ENCODE measurements at regions not wholly inside any gene's neighbourhood (a gene's known extent, or its start where the extent isn't known, plus 50 kb on each side); places are given as distances from the start of the nearest gene placed in this dataset.
"Not testable (repeated sequence)": the region's sequence is repeated elsewhere in the genome, so short reads cannot be mapped to it uniquely, and the experiment has no call there.

DNA sequence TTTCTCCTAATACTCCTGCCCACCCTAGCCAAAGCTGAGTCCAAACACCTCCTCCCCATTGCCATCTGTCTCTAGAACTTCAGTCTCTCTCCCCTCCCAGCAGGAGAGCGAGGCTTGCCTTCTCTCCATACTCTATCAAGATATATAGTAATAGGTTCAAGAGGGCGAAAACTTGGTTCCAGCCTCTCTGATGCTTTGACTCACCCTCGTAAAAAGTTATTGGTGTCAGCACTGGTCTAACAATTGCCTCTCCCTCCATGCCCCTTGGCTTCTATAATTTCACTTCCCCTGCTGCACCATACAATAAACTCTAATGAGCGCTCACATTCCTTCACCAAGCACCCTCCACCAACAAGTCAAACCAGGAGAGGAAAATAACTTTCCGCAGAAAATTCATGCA lies 797.3 kb downstream of the BCL11A start:
- DNase-seq = no peak

DNA sequence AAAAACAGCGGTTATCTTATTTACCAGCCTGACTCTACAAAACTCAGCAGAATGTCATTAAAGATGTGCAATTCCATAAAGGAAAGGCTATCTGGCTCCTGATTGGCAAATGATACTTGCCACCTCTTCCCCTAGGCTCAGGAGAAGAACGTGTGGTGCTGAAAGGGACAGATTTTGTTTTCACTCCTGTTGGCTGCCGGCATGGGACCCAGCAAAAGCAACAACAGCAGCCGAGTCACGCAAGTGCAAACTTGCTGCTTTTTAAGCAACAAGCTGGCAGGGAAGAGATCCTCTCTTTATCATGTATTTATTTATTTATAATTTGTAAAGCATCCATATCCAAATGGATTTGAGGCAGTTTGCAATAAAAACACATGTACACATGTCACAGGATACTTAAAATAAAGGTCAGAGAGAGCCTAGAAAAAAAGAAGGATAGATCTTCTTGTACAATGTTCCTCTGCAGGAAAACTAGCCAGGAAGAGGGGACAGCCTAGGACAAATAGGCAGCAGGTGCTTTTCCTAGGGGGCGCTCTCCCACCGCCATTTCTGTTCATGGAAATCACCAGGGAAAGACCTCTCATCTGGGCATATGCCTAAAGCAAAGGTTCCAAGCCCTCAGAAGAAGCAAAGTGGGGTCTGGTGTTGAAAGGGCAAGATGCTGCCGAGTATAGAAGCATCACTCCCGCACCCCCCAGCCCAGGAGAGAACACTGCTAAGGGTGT lies 799.3 kb downstream of the BCL11A start:
- DNase-seq = no peak

DNA sequence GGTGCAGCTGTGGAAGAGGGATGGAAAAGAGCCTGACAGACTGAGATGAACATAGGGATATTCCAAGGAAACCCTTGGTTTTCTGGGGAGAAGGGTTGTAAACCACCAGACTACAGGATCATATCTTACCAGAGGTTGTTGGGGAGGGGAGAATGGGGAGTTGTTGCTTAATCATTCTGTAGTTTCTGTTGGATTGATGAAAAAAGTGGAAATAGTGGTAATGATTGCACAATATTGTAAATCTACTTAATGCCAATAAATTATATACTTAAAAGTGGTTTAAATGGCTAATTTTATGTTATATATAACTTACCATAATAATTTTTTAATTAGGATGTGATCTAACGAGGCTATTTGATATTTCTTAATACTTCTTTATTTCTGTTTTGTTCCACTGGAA lies 800.9 kb downstream of the BCL11A start:
- DNase-seq = no peak

DNA sequence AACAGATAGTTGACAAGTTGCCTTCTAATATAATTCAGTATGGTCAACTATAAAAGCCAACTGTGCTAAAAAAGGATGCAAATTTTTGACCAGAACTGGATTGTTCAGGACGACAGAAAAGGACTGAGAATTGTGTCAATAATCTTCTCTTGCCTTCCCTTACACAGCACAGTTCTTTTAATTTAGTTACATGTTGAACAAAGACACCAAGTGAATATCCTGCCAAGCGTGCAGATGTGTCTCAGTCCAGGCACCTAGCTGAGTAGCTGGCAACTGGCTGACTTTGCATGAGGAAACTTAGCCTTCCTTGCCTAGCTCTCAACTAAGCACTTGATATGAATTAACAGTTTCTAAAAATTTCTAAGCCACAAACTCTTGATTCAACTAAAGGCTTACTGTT lies 801.4 kb downstream of the BCL11A start:
- DNase-seq = no peak

DNA sequence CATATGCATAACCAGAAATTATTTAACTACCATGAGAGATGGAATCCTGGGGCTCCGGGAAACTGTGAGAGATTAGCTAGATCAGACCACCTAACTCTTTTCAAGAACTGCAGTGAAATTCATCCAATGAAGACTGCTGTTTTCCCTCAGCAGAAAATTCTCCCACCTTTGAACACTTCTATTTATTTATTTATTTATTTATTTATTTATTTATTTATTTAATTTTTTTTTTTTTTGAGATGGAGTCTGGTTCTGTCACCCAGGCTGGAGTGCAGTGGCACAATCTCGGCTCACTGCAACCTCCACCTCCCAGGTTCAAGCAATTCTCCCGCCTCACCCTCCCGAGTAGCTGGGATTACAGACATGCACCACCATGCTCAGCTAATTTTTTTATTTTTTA lies 802.2 kb downstream of the BCL11A start:
- DNase-seq = not testable (repeated sequence)

DNA sequence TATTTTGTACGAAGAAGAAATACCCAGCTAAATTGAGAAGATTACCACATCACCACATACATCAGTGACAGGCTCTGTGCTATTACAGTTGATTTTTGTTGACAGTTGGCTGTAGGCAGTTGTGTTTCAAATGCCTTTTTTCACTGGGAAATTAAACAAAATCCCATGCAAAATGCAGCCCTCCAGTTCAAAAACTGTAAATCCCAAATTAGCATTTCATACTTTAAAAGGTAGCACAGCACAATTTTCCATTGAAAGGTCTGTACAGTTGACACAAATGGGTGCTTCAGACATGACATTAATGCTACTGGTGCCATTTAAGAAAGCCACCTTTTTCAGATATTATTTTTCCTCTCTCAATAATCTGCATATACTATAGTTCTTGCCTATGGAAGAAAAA lies 807.2 kb downstream of the BCL11A start:
- no peak for DNase-seq

DNA sequence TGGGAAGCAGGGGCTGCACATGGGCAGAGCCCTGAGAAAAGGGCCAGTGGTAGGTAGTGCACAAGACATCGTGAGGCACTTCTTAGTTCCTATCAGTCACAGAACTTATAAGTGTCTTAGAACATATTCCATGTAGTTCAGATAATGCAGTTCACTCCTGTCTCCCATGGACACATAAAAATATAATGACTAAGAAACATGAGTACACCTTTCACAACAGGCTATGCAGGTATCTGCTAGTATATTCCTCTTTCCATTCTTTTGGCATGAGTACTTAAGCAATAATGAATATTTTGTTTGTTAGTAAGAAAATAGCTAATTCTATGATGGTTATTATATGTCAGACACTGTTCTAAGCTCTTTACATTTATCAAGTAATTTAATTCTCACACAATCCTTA lies 808.4 kb downstream of the BCL11A start:
- no peak for DNase-seq

DNA sequence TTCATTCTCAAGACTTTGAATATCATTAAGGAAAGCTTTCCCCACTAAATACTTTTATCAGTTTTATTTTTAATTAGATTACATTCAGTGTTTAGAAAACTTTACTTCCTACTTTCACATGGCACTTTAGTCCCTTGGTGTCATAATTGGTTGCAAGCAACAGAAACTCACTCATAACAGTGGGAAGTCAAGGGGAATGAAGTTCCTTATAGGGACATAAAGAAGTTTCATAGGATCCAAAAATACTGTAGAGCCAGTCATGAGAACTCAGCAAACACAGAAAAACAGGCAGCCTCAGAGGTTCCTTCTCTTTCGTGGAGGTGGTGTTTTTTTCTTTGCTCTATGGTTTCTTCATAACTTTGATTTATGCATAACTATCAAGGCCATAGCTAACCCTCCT lies 809.0 kb downstream of the BCL11A start:
- DNase-seq = no peak

DNA sequence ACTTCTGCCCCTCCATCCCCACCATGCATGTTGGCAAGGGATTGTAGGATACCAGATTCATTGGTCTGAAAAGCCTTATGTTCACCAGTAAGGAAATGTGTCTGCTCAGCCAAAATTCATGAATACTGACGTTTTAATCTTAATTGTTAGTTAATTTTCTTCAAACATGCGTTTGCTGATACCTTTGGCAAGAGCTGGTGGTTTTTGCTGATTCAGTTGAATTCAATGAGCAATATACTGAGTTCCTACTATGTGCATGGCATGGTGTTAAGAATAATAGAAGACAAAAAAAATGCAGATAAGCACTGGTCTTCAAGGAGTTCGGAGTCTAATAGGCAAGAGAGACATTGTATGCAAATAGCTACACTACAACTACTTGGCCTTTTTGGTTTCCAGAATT lies 811.6 kb downstream of the BCL11A start:
- DNase-seq = no peak

DNA sequence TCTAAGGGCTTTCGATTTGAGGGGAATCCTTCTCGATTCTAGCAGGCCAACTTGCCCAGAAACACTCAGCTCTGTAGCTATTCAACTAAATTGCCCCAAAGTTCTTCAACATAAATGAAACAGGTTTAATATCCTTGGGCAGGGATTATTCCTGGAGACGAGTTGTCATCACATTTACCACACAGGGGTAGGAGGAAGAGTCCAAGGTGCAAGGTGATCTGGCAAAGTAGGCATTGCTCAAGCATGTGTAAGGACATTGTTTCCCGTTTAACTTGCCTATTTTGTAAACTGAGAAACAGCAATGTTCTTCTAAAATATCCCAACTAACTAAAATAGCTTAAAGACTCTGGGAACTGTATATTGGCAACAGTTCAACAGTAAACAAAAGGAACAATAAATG lies 814.3 kb downstream of the BCL11A start:
- DNase-seq = no peak

DNA sequence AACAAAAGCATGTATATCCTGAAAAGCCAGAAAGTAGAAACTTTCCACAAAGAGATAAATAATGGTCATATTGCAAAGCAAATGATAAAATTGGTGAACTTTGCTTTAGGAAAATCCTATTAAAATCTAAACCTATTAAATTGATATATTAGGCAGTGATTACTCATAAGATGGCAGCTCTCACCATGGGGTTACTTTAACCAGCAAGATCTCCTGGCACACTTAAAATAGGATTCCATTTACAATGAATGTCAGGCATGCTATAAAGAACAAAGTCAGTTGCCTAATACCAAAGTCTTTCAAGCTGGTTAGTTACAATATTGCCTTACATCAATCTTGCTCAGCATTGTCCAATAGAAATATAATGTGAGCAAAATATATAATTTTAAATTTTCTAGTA lies 816.2 kb downstream of the BCL11A start:
- DNase-seq = no peak

DNA sequence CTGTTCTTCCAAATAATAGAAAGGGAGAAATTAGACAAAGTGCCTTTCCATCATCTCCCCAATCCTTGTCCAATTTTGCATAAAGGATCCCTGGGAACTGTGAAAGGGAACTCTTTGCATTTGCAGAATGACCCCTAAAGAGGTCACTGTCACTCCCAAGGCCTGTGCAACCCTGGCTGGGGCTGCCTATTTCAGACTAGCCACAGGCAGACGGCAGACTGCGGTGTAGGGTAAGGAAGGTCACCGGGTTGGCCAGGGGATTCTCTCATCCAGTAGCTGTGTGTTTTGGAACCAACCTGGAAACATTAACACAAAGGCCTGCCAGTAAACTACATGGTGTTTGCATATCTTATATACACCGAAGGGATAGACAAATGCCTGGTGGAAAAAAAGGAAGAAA lies 818.7 kb downstream of the BCL11A start:
- DNase-seq = no peak

DNA sequence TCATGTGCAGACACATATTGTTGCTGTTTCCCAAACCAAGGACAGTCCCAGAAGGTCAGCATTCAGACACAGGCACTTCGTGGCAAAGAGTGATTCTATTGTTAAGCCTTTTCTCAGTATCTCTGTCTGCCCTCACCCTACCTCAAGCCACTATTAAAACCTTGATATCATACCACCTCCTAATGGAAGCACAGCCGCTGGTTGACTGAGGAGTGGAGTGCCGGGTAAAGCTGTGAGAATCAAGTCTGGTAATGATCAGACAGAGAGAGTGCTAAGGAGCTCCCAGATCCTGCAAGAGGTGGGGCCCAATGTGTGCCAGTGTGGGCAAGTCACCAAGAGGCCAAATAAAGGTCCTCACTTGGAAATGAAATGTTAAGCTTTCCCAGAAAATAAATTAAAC lies 819.5 kb downstream of the BCL11A start:
- DNase-seq = no peak

DNA sequence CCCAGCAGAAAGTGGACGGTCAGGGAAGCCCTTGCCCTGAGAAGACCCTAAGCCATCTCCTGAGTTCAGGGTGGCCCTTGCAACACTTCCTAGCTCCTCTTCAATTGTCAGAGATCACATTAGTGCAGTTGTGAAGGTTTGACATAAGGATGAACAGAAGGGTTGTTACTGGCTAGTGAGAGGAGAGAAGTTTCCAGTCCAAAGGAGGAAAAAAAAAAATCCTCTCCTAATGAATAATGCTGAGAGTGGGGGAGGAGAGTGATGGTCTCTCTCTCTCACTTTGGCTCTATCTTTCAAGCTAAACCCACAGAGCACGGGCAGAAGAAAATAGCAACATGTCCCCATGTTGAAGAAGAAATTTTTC lies 819.9 kb downstream of the BCL11A start:
- DNase-seq = no peak

DNA sequence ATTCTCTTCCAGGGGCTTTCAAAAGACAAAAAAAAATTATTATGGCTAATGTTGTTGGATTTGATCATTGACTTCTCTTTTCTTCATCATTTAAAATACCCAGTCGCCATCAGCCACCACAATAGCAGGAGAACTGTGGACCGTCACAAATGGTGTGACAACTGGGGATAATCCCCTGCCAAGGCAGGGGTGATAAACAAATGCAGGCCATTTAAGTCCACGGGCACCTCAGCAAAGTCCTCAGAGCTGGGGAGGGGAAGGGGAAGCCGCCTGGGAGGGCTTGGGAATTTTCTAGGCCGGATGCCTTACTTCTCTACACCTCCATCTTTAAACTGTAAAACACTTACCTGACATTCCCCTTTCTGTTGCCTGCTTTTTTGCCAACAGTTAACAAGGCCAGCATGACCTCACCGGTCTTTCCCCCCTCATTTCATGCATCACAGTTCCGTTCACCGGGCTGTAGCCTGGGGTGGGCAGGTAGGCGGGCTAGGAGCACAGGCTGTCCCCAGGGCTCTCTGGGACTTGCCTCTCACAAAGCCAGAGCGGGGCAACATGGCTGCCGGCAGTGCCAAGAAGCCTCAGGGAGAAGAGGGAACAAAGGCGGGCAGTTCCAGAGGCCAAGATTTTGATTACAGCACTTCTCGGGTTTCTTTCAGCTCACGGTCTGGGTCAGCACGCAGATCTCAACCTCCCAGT lies 820.4 kb downstream of the BCL11A start:
- no peak for DNase-seq

DNA sequence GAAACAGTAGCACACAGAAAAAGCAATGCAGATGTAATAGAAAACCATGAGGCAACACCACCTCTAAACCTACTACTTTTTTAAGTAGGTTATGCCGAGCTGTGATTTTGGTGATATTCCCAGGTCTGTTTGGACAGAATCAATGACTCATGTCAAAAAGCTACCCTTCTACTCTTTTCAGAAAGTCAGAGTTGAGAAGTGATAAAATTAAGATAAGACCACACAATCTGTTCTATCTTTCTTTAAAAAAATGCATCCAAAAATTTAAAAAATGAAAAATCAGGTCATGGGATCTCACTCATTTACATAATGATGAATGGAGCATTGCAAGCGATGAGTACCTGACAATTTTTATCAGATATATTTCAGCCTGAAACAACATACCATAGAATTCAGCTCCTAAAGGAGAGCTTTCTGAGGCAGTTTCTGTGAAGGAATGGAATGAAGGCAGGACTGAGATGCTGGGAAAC lies 826.3 kb downstream of the BCL11A start:
- no peak for DNase-seq

DNA sequence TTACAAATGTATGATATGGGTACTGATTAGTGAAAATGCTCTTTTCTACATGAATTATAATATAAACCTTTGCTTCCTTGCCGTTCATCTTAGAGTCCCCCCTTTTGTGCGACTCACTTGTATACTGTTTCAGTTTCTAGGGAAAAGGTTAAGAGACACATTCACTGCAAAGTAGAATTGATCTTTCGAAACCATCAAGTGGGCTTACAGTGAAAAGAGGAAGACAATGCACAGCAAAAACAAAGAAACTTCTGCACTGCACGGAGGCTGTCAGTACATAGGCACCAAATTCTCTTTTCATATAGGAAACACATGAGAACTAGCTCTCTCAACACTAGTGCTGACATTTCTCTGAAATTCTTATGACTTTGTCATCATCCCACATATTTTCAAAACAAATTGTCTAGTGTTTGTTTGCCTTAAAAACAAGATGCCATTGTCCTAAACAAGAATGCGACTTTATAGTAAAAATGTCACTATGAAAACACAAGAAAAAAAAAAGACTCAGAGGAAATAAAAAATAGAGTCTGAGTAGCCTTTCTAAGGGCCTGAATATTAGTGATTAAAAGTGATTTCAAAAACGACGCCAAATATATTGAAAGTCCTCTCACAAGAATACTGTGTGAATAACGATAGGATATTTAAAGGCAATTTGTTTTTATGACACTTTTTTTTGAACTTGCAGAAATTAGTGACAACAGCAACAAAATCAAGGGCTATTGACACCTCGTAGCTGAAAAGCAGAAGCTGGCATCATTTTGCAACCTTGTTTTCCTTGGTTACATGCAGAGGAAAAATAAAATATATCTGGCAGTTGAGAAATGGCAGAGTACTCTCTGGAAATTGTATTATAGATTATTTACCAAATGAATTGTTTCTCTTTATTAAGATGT lies 827.0 kb downstream of the BCL11A start:
- no peak for DNase-seq

DNA sequence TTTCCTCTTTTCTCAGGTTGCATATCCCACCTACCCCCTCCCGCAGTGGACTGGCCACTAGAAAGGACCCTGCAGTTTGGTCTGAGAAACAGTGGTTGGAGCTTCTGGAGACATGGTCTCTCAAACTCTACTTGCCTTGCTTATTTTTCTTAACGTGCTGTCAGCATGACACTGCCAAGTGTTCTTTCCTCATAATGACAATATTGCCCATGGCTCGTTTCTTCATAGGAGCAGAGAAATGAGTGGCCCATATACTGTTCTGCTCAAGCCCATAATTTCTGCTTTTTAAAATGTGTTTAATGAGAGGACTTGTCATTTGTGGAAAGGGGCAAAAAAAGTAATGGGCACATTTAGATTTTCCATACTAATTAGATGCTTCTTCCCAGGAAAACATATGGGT lies 828.7 kb downstream of the BCL11A start:
- no peak for DNase-seq

DNA sequence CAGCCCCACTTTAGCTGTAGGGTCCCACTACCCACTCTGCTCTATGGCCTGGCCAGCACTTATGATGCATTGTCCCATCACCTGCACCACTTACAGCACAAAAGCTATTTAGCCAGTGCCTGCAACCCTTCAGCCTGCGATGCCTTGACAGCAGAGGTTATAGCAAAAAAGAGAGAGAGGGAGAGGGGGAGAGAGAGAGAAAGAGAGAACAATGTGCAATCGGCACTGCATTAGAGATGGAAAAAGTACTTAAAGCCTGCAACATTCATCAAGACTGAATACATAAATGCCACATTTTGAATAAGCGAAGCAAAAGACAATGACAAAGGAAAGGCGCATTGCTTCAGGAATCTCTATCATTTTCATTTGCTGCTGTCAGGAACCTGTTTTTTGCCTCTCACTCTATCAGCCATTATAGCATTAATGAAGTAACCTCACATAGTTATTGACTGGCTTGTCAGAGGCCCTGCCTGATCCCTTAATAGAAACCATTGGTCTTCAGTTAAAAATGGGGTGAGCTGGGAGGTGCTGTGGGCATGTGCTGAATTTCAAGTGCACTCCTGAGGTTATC lies 833.1 kb downstream of the BCL11A start:
- DNase-seq = no peak

DNA sequence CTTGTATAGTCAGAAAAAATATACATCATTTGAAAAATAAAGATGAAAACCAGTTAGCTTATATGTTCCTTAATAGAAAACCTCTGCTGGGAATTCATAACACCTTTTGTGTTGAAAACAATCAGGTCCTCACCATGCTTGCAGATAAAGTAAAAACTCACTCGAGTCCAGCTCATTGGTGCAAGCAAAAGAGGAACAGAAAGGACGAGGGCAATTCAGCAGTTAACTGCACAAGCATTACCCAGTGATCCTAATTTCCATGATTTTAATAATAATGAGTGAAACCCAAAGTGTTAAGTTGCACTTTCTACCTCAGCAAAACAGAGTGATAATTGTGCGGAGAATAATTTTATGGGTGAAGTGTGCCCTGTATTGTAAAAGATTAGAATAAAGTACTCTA lies 839.9 kb downstream of the BCL11A start:
- no peak for DNase-seq

DNA sequence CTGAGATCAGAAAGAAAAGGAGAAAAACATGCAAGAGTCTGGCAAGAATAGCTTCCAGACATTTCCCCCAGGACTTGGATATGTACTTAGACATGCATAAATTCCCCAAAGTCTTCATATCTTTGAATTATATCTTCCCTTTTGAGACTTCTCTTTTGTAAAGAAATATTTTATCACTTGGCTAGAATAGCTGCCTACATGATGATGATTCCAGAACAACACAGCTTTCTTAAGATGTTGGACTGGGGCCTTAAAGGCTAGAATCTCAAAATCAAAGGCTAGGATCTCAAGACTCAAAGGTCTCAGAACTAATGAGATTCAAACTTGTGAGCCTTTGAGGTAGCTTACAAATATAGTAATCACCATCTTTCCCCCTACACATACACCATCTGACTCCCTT lies 842.3 kb downstream of the BCL11A start:
- no peak for DNase-seq

DNA sequence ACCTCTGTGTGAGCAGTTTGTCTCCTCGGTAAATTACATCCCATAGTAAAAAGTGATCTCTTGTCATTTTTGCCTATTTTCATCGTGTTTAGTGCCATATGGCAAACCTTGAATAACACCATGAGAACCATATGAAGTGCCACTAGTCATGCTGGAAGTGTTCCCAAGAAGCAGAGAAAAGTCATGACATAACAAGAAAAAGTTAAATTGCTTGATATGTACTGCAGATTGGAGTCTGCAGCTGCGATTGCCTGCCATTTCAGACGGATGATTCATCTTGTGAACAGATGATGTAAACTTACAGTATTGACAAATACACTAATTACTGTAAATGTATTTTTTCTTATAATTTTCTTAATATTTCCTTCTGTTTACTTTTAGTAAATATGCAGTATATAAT lies 846.7 kb downstream of the BCL11A start:
- DNase-seq = no peak

DNA sequence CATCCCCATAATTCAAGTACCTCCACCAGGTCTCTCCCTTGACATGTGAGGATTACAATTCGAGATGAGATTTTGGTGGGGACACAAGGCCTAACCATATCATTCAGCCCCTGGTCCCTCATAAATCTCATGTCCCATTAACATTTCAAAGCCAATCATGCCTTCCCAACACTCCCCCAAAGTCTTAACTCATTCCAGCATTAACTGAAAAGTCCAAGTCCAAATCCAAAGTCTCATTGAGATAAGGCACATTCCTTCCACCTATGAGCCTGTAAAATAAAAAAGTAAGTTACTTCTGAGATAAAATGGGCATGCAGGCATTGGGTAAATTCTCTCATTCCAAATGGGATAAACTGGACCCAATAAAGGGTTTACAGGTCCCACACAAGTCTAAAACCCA lies 849.7 kb downstream of the BCL11A start:
- no peak for DNase-seq

DNA sequence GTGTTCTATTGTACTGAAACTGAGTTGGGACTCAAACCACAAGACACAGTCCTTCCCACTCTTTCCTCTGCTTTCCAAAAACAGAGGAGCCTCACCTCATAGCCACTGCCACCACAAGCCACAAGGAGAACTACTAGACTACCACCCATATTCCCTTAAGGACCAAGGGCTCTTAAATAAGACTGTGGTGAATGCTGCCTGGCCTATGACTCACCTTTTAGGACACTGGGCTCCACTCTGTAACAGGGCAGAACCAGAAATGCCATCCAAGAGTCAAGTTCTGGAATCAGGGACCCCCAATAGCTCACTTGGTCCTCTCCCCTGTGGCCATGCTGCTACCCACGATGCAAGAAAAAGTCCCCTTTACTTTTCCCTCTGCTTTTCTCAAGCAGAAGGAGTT lies 851.4 kb downstream of the BCL11A start:
- DNase-seq = no peak
